Esophagus muscularis mucosa (tissue), 4 donors: ENCODE measurements at regions not wholly inside any gene's neighbourhood (a gene's known extent, or its start where the extent isn't known, plus 50 kb on each side); places are given as distances from the start of the nearest gene placed in this dataset.

Experiments
- EP300 ChIP-seq: sonication (generic); formaldehyde crosslinking; IDR thresholded peaks from one replicate; pipeline ENCODE4 v1.6.1; 2017; ENCODE audit warnings: antibody characterized with exemption
- POLR2A ChIP-seq: fragments of 450-650 bp; IDR thresholded peaks from one replicate; pipeline ENCODE4 v1.6.1; 2017; ENCODE audit warnings: antibody characterized with exemption, moderate library complexity, mild to moderate bottlenecking, low read depth
- POLR2AphosphoS5 ChIP-seq, 2 donors: sonication (generic); formaldehyde crosslinking; IDR thresholded peaks; one replicate each; pipeline ENCODE4 v1.6.1; 2017; ENCODE audit warnings: antibody characterized with exemption in 2 of 2
- TF ChIP-seq, protein P1 (sequence below), 3 experiments: fragments of 200-600 bp in 2 of 3; fragments of 450-650 bp in 1 of 3; sonication (generic) in 2 of 3; IDR thresholded peaks; one replicate each; pipeline ENCODE4 v1.5.1; 2017 to 2019; ENCODE audit warnings: antibody characterized with exemption in 3 of 3, mild to moderate bottlenecking in 2 of 3, moderate library complexity in 1 of 3

DNA sequence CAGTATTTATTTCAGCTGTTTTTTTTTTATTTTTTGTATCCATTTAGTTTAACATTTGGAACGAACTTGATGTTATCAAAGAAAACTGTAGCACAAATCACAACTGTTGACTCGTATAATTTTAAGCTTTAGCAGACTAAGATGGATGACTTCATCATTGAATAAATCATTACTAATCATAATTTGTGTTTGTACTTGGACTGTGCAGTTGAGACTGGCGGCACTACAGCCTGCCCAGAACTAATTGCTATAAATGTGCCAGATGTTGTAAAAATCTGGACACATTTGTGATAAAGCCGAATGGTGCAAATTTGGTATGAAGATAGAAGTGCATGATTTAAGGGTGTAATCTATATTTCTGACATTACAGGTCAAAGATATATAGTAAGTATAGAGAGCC, 897.7 kb upstream of the CDH8 start:
- TF ChIP-seq POLR2AphosphoS5 (IDR thresholded peaks at IDR 0.05) = no peak
- TF ChIP-seq, protein P1, sequence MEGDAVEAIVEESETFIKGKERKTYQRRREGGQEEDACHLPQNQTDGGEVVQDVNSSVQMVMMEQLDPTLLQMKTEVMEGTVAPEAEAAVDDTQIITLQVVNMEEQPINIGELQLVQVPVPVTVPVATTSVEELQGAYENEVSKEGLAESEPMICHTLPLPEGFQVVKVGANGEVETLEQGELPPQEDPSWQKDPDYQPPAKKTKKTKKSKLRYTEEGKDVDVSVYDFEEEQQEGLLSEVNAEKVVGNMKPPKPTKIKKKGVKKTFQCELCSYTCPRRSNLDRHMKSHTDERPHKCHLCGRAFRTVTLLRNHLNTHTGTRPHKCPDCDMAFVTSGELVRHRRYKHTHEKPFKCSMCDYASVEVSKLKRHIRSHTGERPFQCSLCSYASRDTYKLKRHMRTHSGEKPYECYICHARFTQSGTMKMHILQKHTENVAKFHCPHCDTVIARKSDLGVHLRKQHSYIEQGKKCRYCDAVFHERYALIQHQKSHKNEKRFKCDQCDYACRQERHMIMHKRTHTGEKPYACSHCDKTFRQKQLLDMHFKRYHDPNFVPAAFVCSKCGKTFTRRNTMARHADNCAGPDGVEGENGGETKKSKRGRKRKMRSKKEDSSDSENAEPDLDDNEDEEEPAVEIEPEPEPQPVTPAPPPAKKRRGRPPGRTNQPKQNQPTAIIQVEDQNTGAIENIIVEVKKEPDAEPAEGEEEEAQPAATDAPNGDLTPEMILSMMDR (IDR thresholded peaks at IDR 0.05) = no peak
- TF ChIP-seq POLR2A = no peak
- no peak for TF ChIP-seq EP300
